ENCODE measurements at regions not wholly inside any gene's neighbourhood (a gene's known extent, or its start where the extent isn't known, plus 50 kb on each side); places are given as distances from the start of the nearest gene placed in this dataset.
"Not testable (repeated sequence)": the region's sequence is repeated elsewhere in the genome, so short reads cannot be mapped to it uniquely, and the experiment has no call there.

DNA sequence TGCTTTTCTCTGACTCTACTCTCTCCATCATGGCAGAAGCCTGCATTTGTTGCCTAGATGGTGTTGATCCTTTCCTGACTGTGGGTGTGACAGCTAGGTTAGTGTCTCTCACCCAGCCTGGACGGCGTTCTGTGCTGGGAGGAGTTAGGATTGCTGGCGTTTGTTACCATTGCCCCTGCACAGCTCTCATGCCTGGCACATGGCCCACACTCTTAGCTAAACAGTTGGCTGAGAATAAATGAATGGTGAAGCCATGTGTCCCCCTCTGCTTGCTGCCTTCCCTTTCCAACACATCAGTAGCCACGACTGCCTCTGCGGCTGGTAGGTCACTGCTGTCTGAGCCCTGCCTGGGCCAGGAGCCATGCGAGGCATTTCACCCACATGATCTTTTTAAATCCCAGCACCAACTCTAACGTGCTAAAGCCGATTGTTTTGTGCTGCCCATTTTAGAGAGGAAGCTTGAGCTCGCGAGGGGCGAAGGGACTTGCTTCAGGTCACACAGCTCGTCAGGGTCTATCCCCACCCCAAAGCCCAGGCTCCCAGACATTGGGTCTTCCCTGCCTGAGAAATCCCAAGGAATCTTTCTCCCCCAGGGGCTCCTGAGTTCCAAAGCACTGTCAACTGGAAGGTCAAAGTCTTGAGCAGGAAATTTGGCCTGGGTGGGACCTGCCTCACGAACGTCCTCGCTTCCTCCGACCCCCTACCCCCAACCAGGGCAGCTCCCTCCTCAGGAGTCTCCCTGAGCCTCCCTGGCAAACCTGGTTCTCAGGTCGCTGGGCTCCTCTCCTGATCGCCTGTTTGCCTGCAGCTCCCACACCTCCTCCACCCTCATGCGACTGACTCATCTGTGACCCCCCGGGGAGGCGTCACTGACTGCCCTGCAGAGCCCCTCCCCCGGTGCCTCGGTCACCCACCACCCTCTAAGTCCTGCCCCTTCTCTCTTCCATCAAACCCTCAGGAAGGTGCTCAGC, 271.7 kb upstream of the C1orf174 start:
- DNase-seq (ENCODE audit: low read depth, low spot score), result no peak

DNA sequence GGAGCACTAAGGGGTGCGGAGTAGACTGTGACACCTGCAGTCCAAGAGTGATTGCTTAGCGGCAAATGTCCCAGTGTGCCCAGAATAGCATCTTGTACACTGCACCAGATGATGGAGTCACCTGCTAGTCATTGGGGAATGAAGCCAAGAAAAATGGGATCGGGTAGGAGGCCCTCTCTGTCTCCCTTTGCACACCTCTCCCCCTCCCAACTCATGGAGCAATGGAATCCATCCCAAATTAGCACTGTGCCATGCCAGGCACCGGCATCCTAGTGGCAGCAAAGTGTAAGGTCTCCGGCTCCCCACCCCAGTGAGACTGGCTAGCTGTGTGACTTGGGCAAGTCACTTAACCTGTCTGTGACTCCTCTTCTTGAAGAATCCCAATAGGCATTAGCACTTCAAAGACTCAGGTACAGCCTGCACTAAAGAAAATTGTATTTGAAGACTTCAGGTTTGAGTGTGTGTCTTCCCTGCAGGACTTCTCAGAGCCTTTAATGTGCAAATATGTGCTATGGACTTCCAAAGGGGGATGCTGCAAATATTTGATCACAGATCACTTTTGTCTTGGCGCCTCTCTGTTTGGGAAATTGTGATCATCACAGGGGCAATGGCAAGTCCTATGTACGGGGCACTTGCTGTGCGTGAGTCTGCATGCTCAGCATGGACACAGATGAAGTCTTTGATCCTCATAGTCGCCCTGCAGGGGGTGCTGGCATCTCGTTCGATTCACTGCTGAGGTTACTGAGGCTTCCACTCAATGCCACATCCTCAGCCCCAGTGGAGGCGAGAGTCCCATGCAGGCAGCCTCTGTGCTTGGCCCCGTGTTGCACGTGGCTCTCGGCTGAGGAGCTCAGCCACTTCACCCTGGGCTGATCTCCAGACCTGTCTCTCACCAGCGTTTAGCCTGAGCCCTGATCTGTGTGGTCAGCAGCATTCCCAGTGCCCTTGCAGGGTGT, 272.9 kb upstream of the C1orf174 start:
- no peak for DNase-seq (ENCODE audit: low read depth, low spot score)

DNA sequence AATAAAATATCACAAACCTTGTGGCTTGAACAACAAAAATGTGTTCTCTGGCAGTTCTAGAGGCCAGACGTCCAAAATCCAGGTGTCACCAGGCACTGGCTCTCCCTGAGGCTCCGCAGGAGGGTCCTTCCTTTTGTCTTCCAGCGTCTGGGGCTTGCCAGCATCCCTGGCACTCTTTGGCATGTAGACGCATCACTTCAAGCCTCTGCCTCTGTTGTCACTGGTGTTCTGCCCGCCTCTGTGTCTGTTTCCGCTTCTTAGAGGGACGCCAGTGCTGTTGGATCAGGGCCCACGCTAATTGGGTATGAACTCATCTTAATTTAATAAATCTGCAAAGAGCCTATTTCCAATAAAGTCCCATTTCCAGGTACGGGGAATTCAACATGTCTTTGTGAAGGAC, 273.7 kb upstream of the C1orf174 start:
- DNase-seq (ENCODE audit: low read depth, low spot score), result no peak

DNA sequence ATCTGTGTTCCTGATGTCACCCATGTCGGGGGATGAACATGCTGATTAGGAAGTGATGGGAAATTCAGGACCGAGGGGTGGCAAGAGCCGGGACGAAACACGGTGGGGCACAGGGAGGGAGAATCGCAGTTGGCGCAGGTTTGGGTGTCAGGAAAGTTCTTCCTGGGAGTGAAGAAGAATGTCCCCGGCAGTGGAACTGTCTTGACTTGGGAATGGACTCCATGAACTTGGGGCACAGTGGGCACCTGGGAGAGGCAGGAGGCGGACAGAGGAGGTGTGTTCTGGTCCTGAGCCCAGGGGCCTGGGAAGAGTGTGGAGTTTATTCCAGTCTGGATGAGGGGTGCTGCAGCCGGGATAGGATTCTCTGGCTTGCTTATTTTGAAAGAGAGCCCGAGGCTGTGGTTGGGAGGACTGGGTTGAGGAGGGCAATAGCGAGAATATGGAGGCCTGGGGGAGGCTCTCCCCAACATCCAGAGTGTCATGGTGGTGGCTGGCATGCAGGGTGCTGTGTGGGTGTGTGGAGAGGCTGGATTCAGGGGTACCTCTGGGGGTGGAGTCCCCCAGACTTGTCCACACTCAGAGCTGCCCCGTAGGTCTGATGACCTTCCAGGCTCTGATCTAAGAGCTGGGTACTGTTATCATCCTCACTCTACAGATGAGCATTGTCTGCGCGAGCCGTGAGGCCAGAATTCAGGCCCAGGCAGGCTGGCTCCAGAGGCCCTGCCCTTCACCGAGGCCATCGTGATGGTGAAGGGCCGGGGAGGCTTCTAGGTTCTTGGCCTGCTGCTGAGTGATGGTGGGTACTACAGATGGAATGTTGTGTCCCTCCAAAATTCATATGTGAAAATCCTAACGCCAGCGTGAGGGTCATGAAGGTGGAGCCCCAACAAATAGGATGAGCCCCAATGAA, 274.5 kb upstream of the C1orf174 start:
- no peak for DNase-seq (ENCODE audit: low read depth, low spot score)

- DNase-seq (ENCODE audit: low read depth, low spot score), result no peak
These were observed 275.7 kb upstream of the C1orf174 start for GRCh38 chr1:4175566-4176405.

GRCh38 chr1:4176841-4177240, 276.8 kb upstream of the C1orf174 start:
- no peak for DNase-seq (ENCODE audit: low read depth, low spot score)

- DNase-seq (ENCODE audit: low read depth, low spot score), result no peak
These were observed 277.5 kb upstream of the C1orf174 start for GRCh38 chr1:4177425-4178150.

GRCh38 chr1:4178501-4179113, 278.5 kb upstream of the C1orf174 start:
- no peak for DNase-seq (ENCODE audit: low read depth, low spot score)

DNA sequence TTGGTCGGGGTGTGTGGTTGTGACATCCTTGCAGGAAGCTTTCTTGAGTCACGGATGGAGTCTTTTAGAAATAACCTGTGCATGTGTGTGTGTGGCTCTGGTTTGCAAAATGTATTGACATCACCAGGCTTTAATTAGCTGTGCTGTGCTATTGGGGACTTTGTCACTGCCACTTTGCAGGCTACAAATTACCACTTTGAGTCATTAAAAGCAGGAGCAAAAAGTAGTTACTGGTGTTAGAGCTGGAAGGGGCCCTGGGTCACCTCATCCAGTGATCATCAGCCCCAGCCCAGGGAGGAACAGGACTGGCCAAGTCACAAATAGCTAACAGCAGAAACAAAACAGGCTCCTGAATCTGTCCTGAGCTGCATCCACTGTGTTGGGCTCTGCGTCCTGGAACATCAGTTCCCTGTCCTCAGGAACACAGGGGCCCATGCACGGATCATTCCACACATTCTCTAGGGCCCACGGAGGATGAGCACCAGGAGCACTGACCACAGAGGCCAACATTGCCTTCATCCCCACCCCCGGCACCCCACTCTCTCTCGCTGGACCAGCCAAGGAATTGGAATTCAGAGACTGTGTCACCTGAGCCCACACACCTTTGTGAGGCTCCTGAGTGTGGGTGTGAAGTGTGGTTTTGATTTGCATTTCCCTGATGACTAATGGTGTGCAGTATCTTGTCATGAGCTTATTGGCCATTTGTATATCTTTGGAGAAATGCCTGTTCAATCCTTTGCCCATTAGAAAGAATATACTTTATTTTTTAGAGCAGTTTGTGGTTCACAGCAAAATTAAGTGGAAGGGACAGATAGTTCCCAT, 280.1 kb upstream of the C1orf174 start:
- DNase-seq (ENCODE audit: low read depth, low spot score), result no peak

DNA sequence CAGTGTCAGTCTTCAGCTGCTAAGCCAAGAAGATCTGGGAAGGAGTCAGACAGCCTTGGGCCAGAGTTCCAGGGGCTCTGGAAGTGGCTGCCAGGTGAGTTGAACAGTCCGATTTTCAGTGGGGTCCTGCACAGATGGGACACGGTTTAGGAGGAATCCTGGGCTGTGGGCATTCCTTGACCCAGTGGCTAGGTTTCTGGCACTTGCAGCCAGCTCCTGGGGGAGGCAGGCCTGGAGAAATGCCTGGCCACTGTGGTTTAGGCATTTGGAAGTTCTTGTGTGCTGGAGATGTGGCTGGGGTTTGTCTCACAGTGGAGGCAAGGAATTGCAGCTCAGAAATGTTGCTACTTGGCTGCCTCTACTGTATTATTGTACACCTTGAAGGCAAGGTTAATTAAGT, 286.4 kb upstream of the C1orf174 start:
- not testable (repeated sequence) for DNase-seq (ENCODE audit: low read depth, low spot score)

DNA sequence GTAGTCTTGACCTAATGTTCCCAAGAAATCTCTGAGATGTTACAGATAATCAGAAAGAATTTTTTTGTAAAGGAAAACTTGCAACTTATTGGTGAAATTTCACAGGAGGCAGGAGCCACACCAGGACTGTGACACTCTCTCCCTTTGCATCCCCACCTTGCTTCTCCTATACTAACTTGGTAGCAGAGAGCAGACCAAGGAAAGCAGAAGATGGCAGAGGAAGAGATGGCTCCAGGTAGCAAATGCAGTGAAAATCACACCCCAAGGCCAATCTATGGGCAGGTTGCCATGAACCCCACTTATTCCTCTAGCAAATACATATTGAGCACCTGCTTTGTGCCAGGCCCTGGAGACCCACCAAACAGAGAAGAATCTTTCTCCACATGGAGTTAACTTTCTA, 303.4 kb upstream of the C1orf174 start:
- no peak for DNase-seq (ENCODE audit: low read depth, low spot score)

DNA sequence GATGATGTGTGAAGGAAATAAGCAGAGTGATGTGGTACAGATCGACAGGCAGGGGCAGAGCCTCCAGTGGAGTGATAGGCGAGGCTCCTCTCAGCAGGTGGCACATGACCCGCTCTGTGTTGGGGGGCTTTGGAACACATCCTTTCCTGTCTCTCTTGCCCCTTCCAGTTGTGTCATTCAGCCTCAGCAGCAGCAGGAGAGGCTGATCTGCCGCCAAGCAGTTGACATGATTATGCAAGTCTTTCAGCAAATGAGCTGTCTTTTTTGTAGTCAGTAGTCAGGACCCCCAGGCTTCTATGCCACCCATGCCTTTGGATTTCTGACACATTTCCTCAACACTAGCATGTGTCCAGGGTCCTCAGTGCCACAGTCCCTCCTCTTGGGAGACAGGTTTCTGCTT, 307.1 kb upstream of the C1orf174 start:
- DNase-seq (ENCODE audit: low read depth, low spot score), result no peak

DNA sequence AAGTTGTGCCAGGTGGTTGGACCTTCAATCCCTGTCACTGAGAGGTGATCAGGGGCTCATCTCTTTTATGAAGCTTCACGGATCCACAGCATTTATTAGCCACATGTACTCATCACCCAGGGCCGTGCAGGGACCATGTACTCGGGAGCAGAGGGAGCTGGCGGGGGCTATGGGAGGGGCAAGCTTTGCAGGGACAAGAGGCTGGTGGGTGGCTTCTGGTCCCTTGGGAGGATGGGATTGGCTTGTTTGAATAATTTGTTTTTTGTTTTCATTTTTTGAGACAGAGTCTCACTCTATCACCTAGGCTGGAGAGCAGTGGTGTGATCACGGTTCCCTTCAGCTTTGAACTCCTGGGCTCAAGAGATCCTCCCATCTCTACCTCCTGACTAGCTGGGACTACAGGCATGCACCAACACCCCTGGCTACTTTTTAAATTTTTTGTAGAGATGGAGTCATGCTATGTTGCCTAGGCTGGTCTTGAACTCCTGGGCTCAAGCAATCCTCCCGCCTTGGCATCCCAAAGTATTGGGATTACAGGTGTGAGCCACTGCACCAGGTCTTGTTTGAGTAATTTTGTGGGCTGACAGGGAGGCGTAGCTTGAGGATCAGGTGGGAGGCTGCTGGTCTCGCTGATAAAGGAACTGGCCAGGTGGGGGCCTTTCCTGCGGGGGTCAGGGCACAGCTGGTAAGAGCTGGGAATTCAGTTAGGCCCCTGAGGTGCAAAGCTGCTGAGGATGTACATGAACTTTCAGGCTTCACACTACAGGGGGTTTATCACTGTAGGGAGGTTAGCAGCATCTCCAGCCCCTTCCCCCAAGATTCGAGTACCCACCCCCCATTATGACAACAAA, 308.0 kb upstream of the C1orf174 start:
- no peak for DNase-seq (ENCODE audit: low read depth, low spot score)

DNA sequence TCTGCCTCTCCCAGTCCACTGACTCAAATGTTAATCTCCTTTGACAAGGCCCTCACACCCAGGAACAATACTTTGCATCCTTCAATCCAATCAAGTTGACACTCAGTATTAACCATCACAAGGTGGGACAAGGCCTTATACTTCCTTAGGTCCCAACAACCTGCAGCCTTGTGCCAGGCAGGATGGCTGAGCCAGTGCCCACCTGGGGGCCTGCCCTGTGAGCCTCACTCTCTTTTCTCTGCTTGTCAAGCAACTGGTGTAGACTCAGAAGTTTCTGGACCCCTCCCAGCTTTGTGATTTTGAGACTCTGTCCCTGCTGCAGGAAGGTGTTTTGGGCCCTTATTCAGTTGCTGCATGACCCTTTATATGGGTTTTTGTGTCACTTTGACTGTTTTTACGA, 310.0 kb upstream of the C1orf174 start:
- DNase-seq (ENCODE audit: low read depth, low spot score), result no peak

GRCh38 chr1:4212796-4213195, 312.7 kb upstream of the C1orf174 start:
- DNase-seq (ENCODE audit: low read depth, low spot score), result no peak

DNA sequence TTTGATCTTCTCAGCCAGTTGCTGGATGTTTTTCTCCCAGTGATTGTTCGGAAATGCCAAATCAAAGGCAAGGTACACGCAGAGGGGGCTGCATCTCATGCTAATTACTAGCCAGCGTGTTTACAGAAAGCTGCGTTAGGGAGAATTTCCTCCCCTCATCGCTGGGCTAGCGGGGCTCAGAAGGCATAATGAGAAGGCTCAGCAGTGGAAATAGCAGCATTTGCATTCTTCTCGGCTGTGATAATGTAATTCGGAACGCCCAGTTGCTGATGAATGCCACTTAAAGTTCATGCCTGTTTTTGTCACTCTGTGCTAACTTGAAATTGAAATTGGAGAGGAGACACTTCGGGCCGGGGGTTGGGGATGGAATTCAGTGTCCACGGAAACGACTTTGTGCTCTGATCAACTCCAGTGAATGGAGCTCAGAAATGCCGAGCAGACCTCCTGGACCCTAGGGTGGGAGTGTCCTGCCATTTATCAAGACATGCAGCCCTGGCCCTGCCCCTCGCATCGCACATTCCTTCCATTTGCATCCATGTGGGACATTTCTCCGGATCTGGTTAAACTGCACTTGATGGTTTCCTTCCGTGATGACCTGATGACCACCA, 313.4 kb upstream of the C1orf174 start:
- no peak for DNase-seq (ENCODE audit: low read depth, low spot score)

- no peak for DNase-seq (ENCODE audit: low read depth, low spot score)
These were observed 314.8 kb upstream of the C1orf174 start for GRCh38 chr1:4214826-4215225.

Data from activated naive CD8-positive, alpha-beta T cell treated with anti-CD3 and anti-CD28 coated beads, Interleukin-2, amount 50 U/mL, for 16 hours (primary cell).